OCI-LY7 (cell line): ENCODE measurements at regions not wholly inside any gene's neighbourhood (a gene's known extent, or its start where the extent isn't known, plus 50 kb on each side); places are given as distances from the start of the nearest gene placed in this dataset.

ENCODE experiments used
- BruUV-seq: library from RNA; stranded (reverse); fragments of 400-500 nt; replicated peaks from 2 replicates; lab custom pipeline; 2021; lab: Mats Ljungman, UMichigan
- CTCF ChIA-PET: fragments of 300-600 bp; sonication (Branson Sonifier 250); formaldehyde crosslinking; loops from one replicate; lab custom pipeline; 2022; ENCODE audit warnings: antibody characterized with exemption; ENCODE audit not compliant: unreplicated experiment; lab: Charles Lee
- POLR2A ChIA-PET: fragments of 300-600 bp; sonication (Branson Sonifier 250); formaldehyde crosslinking; loops from one replicate; lab custom pipeline; 2022; ENCODE audit warnings: antibody characterized with exemption; lab: Charles Lee
- DNase-seq: peaks from one replicate; pipeline ENCODE4 v3.0.0-alpha.2; 2015; ENCODE audit warnings: low spot score
- H2AFZ ChIP-seq: fragments of 200-600 bp; sonication (generic), shearing (Covaris generic); 2 replicates; pipeline ENCODE4 v1.6.1; 2014; ENCODE audit warnings: mild to moderate bottlenecking, antibody characterized with exemption, low read length, moderate library complexity
- H3K27ac ChIP-seq: fragments of 200-600 bp; sonication (generic); 2 replicates; pipeline ENCODE4 v1.5.1; 2014; ENCODE audit warnings: mixed run types, low read depth, mild to moderate bottlenecking, moderate library complexity, low read length, inconsistent platforms; ENCODE audit not compliant: poor library complexity, severe bottlenecking
- H3K36me3 ChIP-seq: fragments of 200-600 bp; sonication (generic); 2 replicates; pipeline ENCODE4 v1.6.1; 2014; ENCODE audit warnings: mild to moderate bottlenecking, antibody characterized with exemption, low read length, moderate library complexity, mixed read lengths; ENCODE audit not compliant: insufficient read depth
- H3K4me1 ChIP-seq: fragments of 200-600 bp; sonication (generic); 2 replicates; pipeline ENCODE4 v1.5.1; 2014; ENCODE audit warnings: mild to moderate bottlenecking, low read length; ENCODE audit not compliant: insufficient read depth, poor library complexity, severe bottlenecking
- H3K4me2 ChIP-seq: fragments of 200-600 bp; sonication (generic); 2 replicates; pipeline ENCODE4 v1.6.1; 2014; ENCODE audit warnings: mild to moderate bottlenecking, low read length
- H3K4me3 ChIP-seq: fragments of 200-600 bp; sonication (generic); 2 replicates; pipeline ENCODE4 v1.5.1; 2014; ENCODE audit warnings: mild to moderate bottlenecking, low read depth, low read length; ENCODE audit not compliant: poor library complexity, severe bottlenecking
- H3K79me2 ChIP-seq: fragments of 200-600 bp; sonication (generic); 2 replicates; pipeline ENCODE4 v1.6.1; 2016; ENCODE audit warnings: low read depth, mild to moderate bottlenecking, low read length, moderate library complexity, mixed read lengths; ENCODE audit not compliant: insufficient read depth
- H3K9me2 ChIP-seq: fragments of 200-600 bp; sonication (generic); 2 replicates; pipeline ENCODE4 v1.6.1; 2016; ENCODE audit warnings: mild to moderate bottlenecking, low read length, mixed read lengths; ENCODE audit not compliant: insufficient read depth
- H3K9me3 ChIP-seq: fragments of 200-600 bp; sonication (generic); 2 replicates; pipeline ENCODE4 v1.6.1; 2014; ENCODE audit warnings: mild to moderate bottlenecking, mixed run types, low read length, mixed read lengths
- H4K20me1 ChIP-seq: fragments of 200-600 bp; sonication (generic); 2 replicates; pipeline ENCODE4 v1.6.1; 2014; ENCODE audit warnings: mild to moderate bottlenecking, antibody characterized with exemption, low read length, moderate library complexity, mixed read lengths; ENCODE audit not compliant: insufficient read depth
- CTCF ChIP-seq: fragments of 200-600 bp; sonication (generic); conservative IDR thresholded peaks from 2 replicates; pipeline ENCODE4 v1.5.1; 2014; ENCODE audit warnings: mild to moderate bottlenecking, antibody characterized with exemption, low read length, moderate library complexity, mixed read lengths
- EZH2phosphoT487 ChIP-seq: fragments of 200-600 bp; sonication (generic); IDR thresholded peaks from 2 replicates; pipeline ENCODE4 v1.6.1; 2018; ENCODE audit warnings: low read depth, borderline replicate concordance, mild to moderate bottlenecking, mixed run types, antibody characterized with exemption, low read length, moderate library complexity, mixed read lengths
- intact Hi-C: fragments of 100-400 bp; cut with micrococcal nuclease; formaldehyde crosslinking; loops from one replicate; pipeline ENCODE4 v1.10.0; 2022; ENCODE audit not compliant: unreplicated experiment

- POLR2A ChIA-PET = no interaction called here
- no peaks in the 10 kb centered on the region for H3K9me2 ChIP-seq
- H3K27ac ChIP-seq = no peak overlapping the region
- no peaks in the 10 kb centered on the region for H3K79me2 ChIP-seq
- H3K4me1 ChIP-seq = no peaks in the 10 kb centered on the region
- H3K9me3 ChIP-seq = no peaks in the 10 kb centered on the region
- BruUV-seq = no TSS peak
- H3K36me3 ChIP-seq = no peaks in the 10 kb centered on the region
- CTCF ChIA-PET = no interaction called here
- DNase-seq = no peak
- no peaks in the 10 kb centered on the region for H4K20me1 ChIP-seq
- TF ChIP-seq CTCF (no peak), EZH2phosphoT487 (no peak)
- intact Hi-C loops = no loop called here
- no peak overlapping the region for H3K4me3 ChIP-seq
- H2AFZ ChIP-seq = no peak overlapping the region
- no peak overlapping the region for H3K4me2 ChIP-seq
Observed at GRCh38 chr20:48203252-48203651, 418.0 kb upstream of the SULF2 start.

GRCh38 chr20:48202334-48203113 lies 417.2 kb upstream of the SULF2 start:
- DNase-seq = no peak
- BruUV-seq = no TSS peak
- intact Hi-C loops = no loop called here
- CTCF ChIA-PET = no interaction called here
- Histone ChIP-seq H3K9me3 (no peaks in the 10 kb centered on the region), H3K27ac (no peak overlapping the region), H3K9me2 (no peaks in the 10 kb centered on the region), H3K36me3 (no peaks in the 10 kb centered on the region), H3K4me1 (no peaks in the 10 kb centered on the region), H3K79me2 (no peaks in the 10 kb centered on the region), H3K4me2 (no peak overlapping the region), H3K4me3 (no peak overlapping the region), H4K20me1 (no peaks in the 10 kb centered on the region), H2AFZ (no peak overlapping the region)
- TF ChIP-seq EZH2phosphoT487 (no peak), CTCF (no peak)
- POLR2A ChIA-PET = no interaction called here

GRCh38 chr20:48201885-48202284 lies 416.6 kb upstream of the SULF2 start:
- no TSS peak for BruUV-seq
- CTCF ChIA-PET = no interaction called here
- no peaks in the 10 kb centered on the region for H3K9me3 ChIP-seq
- H3K4me1 ChIP-seq = no peaks in the 10 kb centered on the region
- no peak overlapping the region for H3K4me3 ChIP-seq
- H4K20me1 ChIP-seq = no peaks in the 10 kb centered on the region
- H2AFZ ChIP-seq = no peak overlapping the region
- intact Hi-C loops = no loop called here
- H3K27ac ChIP-seq = no peak overlapping the region
- POLR2A ChIA-PET = no interaction called here
- no peak for DNase-seq
- no peaks in the 10 kb centered on the region for H3K9me2 ChIP-seq
- H3K36me3 ChIP-seq = no peaks in the 10 kb centered on the region
- no peak for TF ChIP-seq EZH2phosphoT487
- TF ChIP-seq CTCF = no peak
- no peaks in the 10 kb centered on the region for H3K79me2 ChIP-seq
- no peak overlapping the region for H3K4me2 ChIP-seq
